SKM-1 treated with dmso at 0.1 percent for 144 hours (cell line): ENCODE measurements at regions not wholly inside any gene's neighbourhood (a gene's known extent, or its start where the extent isn't known, plus 50 kb on each side); places are given as distances from the start of the nearest gene placed in this dataset.

ENCODE experiments used
- DNase-seq: peaks from one replicate; lab custom pipeline; 2025; ENCODE audit not compliant: unreplicated experiment; lab: John Stamatoyannopoulos, UW

DNA sequence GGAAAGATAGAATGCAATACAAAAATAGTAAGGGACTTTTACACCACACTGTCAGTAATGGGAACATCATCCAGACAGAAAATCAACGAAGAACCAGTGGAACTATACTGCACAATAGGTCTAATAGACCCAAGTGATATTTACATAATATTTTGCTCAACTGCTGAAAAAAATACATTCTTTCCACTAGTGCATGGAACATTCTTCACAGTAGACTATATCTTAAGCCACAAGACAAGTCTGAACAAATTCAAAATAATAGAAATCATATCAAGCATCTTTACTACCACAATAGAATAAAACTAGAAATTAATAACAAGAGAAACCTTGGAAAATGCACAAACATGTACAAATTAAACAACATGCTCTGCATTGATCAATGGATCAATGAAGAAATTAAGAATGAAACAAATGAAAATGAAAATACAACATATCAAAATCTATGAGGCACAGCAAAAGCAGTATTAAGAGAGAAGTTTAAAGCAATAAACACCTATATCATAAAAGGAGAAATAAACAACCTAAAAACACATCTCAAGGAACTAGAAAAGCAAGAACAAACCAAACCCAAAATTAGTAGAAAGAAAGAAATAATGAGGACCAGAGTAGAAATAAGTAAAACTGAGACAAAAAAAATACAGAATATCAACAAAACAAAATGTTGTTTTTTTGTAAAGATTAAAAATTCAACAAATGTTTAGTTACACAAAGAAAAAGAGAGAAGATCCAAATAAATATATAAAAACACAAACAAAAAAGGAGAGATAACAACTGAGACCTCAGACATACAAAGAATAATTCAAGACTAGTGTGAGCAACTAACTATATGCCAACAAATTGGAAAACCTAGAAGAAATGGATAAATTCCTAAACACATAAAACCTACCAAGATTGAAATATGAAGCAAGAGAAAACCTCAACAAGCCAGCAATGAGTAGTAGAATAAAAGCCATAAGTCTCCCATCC, 51.5 kb upstream of the ANTXR2 start:
- DNase-seq = no peak
